COR-L47 (cell line): ENCODE measurements at regions not wholly inside any gene's neighbourhood (a gene's known extent, or its start where the extent isn't known, plus 50 kb on each side); places are given as distances from the start of the nearest gene placed in this dataset.

Source experiments
- DNase-seq: peaks from one replicate; lab custom pipeline; 2025; lab: John Stamatoyannopoulos, UW

DNA sequence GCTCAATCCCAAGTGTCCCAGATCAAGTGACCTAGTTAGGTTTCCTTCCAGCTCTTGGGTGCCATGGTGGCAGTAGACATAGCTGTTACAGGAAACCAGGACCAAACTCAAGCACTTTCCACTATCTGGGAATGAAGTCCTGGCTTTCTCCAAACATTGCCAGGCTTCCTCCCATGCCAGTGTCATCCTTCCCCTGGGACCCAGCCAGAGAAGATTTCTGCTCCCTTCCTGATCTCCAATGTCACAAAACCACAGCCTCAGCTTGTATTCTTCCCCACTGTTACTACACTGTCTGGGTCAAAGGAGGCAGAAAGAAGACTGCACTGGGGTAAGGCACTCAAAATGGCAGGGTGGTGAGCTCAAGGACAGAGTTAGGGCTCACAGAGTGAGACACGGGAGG, 347.1 kb downstream of the TNS1 start:
- DNase-seq: no peak

DNA sequence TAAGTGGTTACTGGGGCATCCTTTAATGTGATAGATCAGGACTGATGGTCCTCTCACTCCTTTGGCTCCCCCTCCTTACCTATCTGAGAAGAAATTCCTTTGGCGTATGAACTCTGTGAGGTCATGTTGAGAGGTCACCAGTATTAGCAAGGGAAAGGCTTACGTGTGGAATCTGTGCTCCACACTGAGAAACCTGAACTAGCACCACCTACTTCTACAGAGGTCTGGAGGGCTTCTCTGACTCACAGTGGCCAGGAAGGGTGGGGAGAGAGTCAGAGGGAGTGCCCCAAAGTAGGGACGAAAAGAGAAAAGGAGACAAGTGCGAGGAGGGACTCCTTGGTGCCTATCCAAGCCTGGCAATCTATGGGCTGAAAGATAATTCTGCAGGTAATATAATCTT, 348.6 kb downstream of the TNS1 start:
- DNase-seq: no peak

DNA sequence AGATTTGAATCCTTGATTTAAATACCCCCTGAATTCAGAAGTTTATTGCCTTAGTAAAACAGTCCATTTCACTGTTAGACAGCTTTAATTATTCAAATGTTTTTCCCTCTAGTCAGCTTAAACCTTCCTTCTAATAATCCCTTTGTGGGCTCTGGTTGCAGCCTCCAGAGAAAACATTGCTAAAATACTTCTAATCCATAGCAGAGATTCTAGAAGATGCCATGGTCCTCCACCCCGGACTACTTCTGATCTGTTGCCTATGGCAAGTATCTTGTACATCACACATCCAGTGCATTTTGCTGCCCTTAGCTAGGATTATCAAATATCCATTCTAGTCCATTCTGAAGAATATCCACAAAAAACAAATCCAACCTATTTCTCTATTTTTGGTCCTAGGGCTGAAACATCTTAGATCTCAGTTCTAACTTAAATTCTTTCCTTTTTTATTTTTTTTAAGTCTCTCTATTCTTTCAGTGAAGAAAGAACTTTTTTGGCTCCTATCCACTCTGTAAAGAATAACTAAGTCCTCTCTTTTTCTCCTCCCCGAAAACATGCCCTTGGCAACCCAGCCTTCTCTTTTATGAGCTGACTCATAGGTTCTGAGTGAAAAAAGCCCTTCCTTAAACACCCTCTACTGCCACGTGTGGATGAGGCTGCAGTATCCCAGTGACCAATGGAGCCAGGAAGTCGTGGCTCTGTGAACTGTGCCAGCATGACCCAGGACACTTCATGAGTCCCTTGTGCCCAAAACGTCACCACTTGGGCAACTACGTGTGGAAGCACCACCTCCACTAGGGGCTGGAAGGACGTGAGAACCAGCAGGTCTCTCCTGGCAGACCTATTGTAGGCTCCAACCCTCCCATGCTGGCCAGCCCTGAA, 349.8 kb downstream of the TNS1 start:
- DNase-seq: no peak

DNA sequence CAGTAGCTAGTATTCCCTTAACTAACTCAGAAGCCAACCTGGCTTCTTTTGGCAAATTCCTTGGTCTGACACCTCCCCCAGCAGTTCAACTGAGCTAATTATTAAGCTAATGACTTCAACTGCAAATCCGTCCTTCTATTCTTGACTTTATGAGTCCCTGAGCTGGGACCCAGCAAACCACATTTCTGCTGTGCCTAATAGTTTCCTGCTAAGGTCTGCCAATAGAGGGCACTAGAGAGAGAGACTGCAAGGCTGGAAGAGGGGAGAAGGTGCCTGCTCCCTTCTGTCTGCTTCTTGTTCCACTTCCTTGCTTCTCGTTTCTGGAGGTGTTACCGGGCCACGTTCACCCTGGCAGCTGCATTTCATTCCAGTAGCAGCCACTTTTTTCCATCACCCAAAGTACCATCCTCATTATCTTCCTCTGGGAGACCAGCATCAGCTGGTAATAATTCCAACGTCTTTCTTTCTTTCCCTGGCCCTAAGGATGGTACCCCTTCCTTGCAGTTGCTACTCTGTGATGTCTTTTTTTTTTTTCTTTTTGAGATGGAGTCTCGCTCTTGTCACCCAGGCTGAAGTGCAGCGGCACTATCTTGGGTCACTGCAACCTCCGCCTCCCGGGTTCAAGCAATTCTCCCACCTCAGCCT, 352.0 kb downstream of the TNS1 start:
- peak; percentile 24 for DNase-seq

DNA sequence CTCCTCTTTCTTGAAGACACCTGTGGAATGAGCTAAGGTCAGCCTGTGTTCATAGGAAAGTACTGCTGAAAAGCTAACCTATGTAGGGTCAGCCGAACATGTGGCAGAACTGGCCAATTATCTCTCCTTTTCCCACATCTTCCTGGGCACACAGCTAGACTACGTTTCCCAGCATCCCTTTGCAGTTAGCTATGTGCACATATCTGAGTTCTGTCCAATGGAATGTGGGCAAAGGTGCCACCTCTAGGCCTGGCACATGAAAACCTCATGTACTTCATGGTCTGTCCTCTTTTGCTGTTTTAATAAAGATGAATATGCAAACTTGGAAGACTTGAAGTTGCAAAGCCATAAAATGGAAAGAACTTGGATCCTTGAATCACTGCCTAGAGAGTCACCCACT, 352.6 kb downstream of the TNS1 start:
- DNase-seq: no peak

DNA sequence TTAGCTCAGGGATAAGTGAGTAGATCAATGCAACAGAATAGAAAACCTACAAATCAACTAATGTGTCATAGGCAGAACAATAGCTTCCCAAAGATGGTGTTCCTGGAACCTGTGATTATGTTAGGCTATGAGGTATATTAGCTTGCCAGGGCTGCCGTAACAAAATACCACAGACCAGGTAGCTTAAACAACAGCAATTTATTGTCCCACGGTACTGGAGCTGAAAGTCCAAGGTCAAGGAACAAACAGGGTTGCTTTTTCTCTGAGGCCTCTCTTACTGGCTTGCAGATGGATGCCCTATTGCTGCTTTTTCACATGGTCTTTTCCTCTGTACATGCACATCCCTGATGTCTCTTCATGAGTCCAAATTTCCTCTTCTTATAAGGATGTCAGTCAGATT, 354.9 kb downstream of the TNS1 start:
- no peak for DNase-seq

DNA sequence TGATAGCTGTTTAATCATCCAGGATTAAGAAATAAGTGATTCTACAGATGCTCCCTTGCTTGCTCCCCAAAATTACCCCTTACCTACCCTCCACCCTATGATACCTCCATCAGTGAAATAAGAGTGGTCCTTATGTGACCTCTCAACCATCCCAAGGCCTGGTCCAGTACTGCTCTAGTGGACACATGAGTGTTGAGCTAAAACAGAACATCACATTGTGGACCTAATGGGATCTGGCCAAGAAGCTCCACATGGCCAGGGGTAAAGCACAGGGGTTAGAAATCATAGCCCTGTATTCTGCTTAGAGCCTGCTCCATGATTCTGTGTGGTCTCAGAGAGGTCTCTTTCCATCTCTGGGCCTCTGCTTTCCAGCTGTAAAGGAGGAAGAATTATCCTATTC, 355.6 kb downstream of the TNS1 start:
- DNase-seq: no peak

DNA sequence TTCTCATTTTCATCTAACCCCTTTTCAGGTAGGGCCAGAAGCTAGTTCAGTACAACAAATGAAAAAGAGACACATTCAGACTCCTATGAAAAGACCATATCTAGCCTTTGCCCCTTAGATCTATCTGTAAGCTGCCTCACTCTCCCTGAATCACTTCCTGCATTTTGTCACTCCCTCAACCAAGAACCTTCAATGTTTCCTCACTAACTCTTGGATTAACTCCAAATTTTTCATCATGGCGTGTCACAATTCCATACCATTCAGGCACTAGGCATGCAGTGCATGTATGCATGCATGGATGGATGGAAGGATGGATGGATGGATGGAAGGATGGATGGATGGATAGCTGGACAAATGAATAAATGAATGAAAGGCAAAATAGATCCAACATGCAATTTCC, 356.9 kb downstream of the TNS1 start:
- no peak for DNase-seq

DNA sequence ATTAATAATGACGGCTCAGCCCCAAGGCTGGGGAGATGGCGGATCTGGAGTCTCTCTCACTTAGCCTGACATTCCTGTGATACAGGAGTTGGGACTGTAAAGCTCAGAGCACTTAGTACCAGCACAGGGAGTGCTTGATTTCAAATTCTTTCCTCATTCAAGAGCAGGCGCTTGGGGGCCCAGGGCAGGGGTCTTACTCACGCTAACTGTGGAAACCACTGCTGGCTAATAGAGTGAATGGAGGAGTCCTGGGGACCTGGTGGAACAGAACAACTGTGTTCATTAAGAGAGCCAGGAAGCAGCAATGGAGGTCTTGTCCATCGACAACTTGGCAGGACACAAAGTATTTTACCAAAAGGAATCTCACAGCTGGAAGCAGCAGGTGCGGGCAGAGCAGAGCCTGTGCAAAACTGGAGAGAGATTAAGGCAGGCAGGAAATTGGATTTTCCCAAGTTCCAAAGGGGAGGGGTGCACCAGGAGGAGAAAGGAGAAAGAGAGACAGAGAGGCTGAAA, 358.9 kb downstream of the TNS1 start:
- DNase-seq: no peak

DNA sequence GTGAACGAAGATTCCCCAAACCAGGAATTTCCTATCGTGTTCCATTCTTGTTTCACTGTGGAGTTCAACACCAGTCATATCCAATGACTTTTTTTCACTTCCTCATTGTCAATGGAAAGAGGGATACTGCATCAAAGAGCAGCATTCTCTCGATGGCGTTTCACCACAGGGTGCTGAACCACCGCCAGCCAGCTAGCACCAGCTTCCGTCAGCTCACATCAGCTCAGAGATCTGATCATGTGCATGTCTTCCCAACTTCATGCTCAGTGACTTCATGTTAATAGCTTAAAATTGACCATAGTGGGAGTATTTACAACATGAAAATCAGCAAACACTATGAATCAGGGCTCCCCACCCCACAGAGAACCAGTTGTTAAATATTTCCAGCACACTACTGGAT, 359.9 kb downstream of the TNS1 start:
- no peak for DNase-seq

DNA sequence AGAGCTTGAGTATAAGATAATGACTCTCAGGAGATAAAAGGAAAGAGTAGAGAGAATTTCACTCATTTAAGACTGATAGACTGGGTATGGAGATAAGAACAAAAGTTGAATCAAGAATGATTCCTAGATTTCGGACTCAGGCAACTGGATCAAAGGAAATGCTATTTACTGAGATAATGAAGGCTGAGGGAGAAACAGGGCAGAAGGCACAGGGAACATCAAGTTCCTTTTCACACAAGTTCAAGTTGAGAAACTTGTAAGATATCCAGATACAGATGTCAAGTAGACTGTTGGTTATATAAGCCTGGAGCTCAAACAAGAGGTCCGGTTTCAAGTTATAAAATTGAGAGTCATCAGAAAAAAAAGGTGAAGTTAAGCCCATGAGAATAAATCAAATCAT, 360.8 kb downstream of the TNS1 start:
- no peak for DNase-seq

DNA sequence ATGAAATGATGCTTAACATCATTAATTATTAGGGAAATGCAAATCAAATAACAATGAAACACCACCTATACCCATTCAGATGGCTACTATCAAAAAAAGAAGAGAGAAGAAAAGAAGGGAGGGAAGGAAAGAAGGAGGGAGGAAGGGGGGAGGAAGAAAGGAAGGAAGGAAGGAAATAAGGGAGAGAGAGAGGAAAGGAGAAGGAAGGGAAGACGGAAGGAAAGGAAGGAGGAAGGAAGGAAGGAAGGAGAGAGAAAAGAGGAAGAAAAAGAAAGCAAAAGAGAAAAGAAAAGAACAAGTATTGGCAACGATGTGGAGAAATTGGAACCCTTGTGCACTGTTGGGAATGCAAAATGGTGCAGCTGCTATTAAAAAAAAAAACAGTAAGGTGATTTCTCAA, 363.3 kb downstream of the TNS1 start:
- DNase-seq: no peak

DNA sequence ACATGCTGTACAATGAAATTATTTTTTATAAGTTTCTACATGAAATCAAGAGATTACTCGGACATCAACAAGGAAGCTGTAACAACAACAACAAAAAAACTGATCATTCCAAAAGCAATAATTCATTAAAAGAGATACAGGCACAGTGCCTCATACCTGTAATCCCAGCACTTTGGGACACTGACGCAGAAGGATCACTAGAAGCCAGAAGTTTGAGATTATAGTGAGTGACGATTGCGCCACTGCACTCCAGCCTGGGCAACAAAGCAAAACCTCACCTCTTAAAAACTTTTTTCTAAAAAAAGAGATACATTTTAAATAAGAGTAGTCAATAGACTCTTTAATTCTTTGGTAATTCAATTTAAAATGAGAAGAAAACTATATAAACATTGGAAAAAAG, 364.3 kb downstream of the TNS1 start:
- no peak for DNase-seq

DNA sequence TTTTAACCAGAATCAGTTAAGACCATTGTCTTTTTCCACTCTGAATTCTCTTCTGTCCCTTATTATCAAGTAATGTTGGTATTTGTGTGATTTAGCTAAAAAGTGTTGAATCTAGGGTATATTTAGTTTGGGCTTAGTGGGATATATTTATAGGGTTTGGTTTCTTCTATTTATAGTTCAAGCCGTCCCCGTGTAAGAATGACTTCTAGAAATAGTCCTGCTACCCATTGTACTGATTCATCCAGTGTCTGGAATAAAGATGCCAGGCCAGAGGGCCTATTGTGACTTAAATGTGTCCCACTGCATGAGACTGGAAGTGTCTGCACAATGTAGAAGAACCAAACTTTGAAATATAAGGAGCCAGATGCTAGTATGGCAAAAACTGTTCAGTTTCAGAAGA, 364.8 kb downstream of the TNS1 start:
- no peak for DNase-seq

DNA sequence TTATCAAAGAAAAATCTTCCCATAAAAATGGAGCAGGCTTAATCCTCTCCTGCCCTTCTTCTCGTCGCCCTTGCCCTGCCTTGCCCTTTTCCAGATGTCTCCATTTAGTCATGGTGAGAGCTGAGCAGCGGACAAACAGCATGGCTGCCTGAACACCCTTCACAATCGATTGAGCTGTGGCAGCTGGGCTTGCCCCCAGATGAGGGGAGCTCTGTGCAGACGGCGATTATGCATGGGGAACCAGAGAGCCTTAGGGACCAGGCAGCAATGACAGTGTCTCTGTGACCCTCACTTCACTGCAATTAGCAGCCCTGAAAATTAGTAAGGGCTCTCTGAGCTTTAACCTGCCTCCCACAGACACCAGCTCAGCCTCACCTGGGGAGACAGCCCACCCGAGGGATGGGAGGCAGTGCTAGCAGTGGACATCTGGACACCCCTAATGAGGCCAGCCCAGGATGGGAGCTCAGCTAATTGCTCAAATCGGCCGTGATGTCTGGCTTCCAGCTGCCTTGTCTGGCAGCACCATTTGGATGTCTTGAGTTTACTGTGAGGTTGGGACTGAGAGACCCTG, 365.7 kb downstream of the TNS1 start:
- DNase-seq: no peak

DNA sequence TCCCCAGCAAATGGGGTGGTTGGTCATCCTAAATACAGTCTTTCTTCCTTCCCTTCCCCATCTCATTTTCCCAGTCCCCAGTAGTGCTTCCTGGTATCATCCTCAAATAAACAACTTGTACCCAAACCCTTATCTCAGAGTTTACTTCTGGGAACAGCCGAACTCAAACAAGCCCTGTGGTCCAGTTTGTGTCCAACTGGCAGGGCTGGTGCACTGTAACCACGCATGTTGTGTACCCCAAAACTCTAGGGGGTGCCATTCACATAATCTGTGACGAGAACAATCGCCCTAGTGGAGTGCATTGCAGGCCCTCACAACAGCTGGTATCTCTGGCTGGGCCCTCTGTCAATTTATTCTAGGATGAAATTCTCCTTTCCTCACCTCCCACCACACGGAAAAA, 366.2 kb downstream of the TNS1 start:
- no peak for DNase-seq

DNA sequence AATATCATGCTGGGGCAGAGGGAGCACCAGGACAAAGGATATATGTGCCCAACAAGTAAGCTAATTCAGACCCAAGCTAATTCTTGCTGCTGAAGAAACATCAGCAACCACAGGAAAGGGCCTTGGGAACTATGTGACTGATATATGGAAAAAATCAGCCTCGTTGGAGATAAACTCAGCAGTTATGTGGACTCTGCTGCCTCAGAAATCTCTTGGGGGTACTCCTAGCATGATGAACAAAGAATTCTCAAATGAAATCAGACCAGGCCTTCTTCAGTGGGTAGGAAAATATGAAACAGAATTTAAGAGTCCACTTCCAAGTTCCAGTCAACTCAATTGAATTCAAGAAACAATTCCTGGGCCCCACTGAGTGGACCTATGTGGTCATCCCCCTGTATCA, 367.9 kb downstream of the TNS1 start:
- no peak for DNase-seq

DNA sequence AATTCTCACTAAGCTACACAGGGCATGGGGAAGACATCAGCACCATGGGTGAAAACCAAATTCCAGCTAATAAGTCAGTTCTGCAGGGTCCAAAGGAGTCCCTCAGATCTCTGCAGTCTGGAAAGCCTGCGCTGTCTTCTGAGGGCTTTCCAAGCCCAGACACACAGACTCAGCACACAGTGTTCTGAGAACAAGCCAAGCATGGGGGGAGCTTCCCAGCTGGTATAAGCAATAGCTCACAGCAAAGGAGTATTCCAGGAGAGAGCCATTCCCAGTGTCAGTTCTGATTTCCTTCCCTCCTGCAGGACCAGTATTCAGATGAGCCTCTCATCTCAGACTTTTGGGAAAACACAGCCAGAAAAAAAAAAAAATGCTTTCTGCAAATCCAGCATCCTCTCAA, 370.8 kb downstream of the TNS1 start:
- DNase-seq: no peak

DNA sequence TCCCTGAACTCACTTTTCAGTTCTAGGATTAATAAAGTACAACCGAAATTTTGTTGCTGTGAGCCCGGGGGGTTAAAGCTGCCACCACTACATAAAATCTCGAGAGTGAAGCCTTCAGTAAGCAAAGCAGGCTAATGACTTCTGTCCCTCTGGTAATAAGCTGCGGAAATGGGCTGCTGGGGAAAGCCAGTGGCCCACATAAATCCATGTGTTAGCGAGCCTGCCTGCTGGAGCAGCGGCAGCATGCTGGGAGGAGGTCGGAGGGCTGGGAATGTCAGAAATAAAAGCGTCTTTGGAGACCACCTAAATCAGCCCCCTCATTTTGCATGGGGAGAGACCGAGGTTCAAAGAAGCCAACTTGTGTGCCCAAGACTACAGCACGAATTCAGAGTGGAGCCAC, 371.7 kb downstream of the TNS1 start:
- DNase-seq: no peak

DNA sequence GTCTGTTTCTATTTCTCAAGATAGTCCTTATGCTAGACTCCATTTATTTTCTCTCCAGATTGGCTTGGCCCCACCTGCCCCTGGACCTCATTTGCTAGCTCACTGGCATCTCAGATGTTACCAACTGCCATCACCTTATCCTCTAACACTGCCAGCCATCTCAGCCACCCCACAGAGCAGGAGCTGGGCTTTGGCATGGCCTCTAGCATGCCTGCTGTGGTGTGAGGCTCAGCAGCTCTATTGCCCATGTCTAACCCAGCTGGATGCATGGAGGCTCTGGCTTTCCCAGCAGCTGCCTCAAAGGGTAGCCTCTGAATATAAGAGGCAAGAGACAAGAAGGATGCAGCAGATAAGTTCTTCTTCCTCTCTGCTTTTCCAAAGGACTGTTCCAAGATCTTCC, 373.4 kb downstream of the TNS1 start:
- no peak for DNase-seq

DNA sequence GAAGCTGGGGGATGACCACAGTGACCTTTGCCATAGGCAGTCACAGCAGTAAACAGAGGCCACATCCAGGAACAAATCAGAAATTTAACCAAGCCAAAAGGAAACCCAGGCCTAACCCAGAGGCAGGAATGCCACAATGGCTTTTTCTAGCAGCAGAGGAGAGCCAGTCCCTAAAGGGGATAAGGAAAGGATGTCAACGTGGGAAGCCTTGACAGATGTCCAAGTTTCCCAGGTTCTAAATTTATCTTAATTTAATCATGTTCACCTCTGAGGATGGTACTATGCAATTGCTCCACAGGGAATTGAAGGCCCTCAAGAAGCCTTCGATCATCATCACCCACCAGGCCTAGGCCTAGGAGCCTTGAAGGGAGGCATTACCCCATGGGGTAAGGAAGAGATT, 374.7 kb downstream of the TNS1 start:
- DNase-seq: no peak

DNA sequence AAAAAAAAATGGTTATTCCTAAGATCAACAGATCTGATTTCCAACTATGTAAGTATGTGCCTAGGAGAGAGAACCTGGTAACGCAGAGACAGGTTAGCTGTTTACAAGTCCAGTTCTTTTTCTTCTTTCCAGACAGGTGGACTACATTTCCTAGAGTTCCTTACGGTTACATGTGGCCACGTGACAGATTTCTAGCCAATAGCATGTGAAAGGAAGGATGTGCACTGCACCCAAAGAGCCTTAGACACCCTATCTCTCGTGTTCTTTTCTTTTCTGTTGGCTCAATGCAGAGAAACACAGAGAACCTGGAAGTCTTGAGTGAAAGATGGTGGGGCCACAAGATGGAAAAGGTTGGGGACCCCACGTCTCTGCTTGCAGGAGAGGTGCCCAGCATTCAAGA, 375.9 kb downstream of the TNS1 start:
- no peak for DNase-seq

DNA sequence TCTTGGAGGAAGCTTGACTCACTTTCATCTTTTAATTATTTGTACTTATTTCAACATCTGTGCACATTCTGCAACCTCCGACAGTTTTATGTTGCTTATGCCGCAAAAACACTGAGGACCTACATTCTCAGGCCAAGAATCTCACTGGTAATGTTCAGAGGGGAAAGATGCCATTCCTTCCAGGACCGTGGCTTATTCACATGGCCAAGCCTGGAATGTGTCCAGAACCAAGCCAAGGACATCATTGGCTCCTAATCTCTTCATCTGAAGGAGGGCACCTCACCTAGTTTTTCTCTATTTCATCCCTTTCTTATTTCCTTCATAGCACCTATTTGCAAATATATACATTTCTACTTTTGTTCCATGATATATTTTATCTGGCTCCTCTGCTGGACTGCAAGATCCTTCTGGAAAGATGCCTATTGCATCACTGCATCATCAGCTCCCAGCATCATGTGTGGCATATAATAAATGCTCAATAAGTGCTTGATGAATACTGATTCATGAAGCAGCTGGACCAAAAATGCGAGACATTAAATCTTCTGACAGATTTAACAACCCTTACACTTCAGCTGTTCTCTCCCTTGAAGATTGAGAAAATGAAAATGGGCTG, 377.1 kb downstream of the TNS1 start:
- no peak for DNase-seq
